ENCODE measurements at regions not wholly inside any gene's neighbourhood (a gene's known extent, or its start where the extent isn't known, plus 50 kb on each side); places are given as distances from the start of the nearest gene placed in this dataset.

- TF ChIP-seq CTCF (IDR thresholded peaks at IDR 0.05; ENCODE audit: low read depth, low read length, poor library complexity, severe bottlenecking) (no peak), EZH2phosphoT487 (IDR thresholded peaks at IDR 0.05; ENCODE audit: borderline replicate concordance, low read length) (no peak)
These were observed 135.1 kb upstream of the FRY start for GRCh38 chr13:31896427-31896826.

All from DOHH2 (cell line).